Common myeloid progenitor, CD34-positive (primary cell): ENCODE measurements at regions not wholly inside any gene's neighbourhood (a gene's known extent, or its start where the extent isn't known, plus 50 kb on each side); places are given as distances from the start of the nearest gene placed in this dataset.

Experiments
- CTCF ChIA-PET: fragments of 350-600 bp; sonication (Branson Sonifier 250); formaldehyde crosslinking; loops from one replicate; lab custom pipeline; 2021; ENCODE audit warnings: antibody characterized with exemption; lab: Charles Lee
- POLR2A ChIA-PET: fragments of 350-600 bp; sonication (Branson Sonifier 250); formaldehyde crosslinking; loops from one replicate; lab custom pipeline; 2021; ENCODE audit warnings: antibody characterized with exemption; lab: Charles Lee
- DNase-seq, 3 donors: peaks; one replicate each; pipeline versions ENCODE4 v3.0.0 to v3.0.0-alpha.2; 2013
- H3K27ac ChIP-seq, 2 experiments: 1 replicate in 1 of 2; 2 replicates in 1 of 2; pipeline ENCODE4 v1.7.0; 2013; ENCODE audit warnings: inconsistent platforms in 2 of 2, low read length in 2 of 2, mild to moderate bottlenecking in 2 of 2, low read depth in 1 of 2, moderate library complexity in 1 of 2; ENCODE audit not compliant: severe bottlenecking in 2 of 2, insufficient read depth in 1 of 2, poor library complexity in 1 of 2
- H3K27me3 ChIP-seq, 5 experiments: replicated peaks in 2 of 5; 1 replicate in 3 of 5; 2 replicates in 2 of 5; pipeline versions ENCODE4 v1.6.1 to v1.7.0; 2013; ENCODE audit warnings: low read length in 4 of 5, mild to moderate bottlenecking in 2 of 5, moderate library complexity in 2 of 5, inconsistent platforms in 1 of 5; ENCODE audit not compliant: insufficient read depth in 5 of 5, control insufficient read depth in 4 of 5
- H3K36me3 ChIP-seq, 4 experiments: 1 replicate in 2 of 4; 2 replicates in 2 of 4; pipeline versions ENCODE4 v1.6.1 to v1.7.0; 2013; ENCODE audit warnings: low read length in 3 of 4, control low read depth in 1 of 4, mild to moderate bottlenecking in 1 of 4; ENCODE audit not compliant: control insufficient read depth in 4 of 4, insufficient read depth in 4 of 4
- H3K4me1 ChIP-seq, 4 experiments: 1 replicate in 3 of 4; 2 replicates in 1 of 4; pipeline versions ENCODE4 v1.6.1 to v1.7.1; 2013; ENCODE audit warnings: low read length in 3 of 4, mild to moderate bottlenecking in 3 of 4, control low read depth in 1 of 4, inconsistent platforms in 1 of 4, moderate library complexity in 1 of 4; ENCODE audit not compliant: control insufficient read depth in 4 of 4, insufficient read depth in 4 of 4; ENCODE audit errors: control extremely low read depth in 1 of 4
- H3K4me3 ChIP-seq, 7 experiments: 1 replicate in 4 of 7; 2 replicates in 3 of 7; pipeline versions ENCODE4 v1.5.1 to v1.7.0; 2013; ENCODE audit warnings: mild to moderate bottlenecking in 7 of 7, low read length in 6 of 7, moderate library complexity in 6 of 7, inconsistent platforms in 2 of 7, low read depth in 2 of 7, control low read depth in 1 of 7; ENCODE audit not compliant: insufficient read depth in 4 of 7, control insufficient read depth in 1 of 7; ENCODE audit errors: extremely low read depth in 1 of 7
- H3K9me3 ChIP-seq, 5 experiments: 1 replicate in 4 of 5; 2 replicates in 1 of 5; pipeline versions ENCODE4 v1.6.1 to v1.7.1; 2013; ENCODE audit warnings: low read length in 4 of 5, mild to moderate bottlenecking in 2 of 5, inconsistent platforms in 1 of 5, low read depth in 1 of 5, moderate library complexity in 1 of 5; ENCODE audit not compliant: control insufficient read depth in 4 of 5, insufficient read depth in 2 of 5; ENCODE audit errors: control extremely low read depth in 1 of 5
- WGBS: methylation state at CpG from one replicate; pipeline ENCODE4 v1.1.5; 2013; ENCODE audit not compliant: insufficient coverage; 5-methylcytosine and 5-hydroxymethylcytosine counted together

- Histone ChIP-seq H3K4me3 (no peak overlapping the region), H3K27ac (no peak overlapping the region), H3K4me1 (peaks cover 0 to 2% (median 0%) of the 10 kb centered on the region in 4 experiments), H3K27me3 (no peaks in the 10 kb centered on the region), H3K9me3 (no peaks in the 10 kb centered on the region), H3K36me3 (no peaks in the 10 kb centered on the region)
- POLR2A ChIA-PET = no interaction called here
- DNase-seq = no peak
- 100% methylated on average over 1 of the region's 5 CpGs for WGBS
- CTCF ChIA-PET = interaction anchor here (0.9 to 1.0 kb wide), 2 partner anchors 17 to 240 kb away, joined by 3 to 5 read pairs; no protein-coding TSS in a partner anchor
These were observed 57.6 kb upstream of the GRAMD2B start for GRCh38 chr5:126365446-126366198.

DNA sequence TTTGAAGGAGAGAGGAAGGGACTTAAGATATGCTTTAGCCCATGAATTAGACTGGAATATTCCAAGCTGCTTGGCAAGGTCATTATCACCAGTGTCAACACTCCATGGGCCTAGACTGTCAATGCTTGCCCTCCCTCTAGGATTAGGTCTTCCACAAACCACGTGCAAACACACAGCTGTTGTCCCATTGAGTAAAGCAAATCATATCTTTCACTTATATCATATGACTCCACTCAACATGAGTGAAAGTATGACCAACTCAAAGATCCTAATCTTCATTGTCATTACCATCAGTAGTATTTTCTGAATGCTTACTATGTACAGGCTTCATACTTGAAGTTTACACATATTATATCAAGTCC lies 57.0 kb upstream of the GRAMD2B start:
- Histone ChIP-seq H3K4me3 (no peak overlapping the region), H3K27me3 (no peaks in the 10 kb centered on the region), H3K9me3 (no peaks in the 10 kb centered on the region), H3K4me1 (no peaks in the 10 kb centered on the region), H3K36me3 (no peaks in the 10 kb centered on the region), H3K27ac (no peak overlapping the region)
- ChIA-PET CTCF (interaction anchor here (0.9 to 1.0 kb wide), 2 partner anchors 17 to 240 kb away, joined by 3 to 5 read pairs; no protein-coding TSS in a partner anchor), POLR2A (no interaction called here)
- 100% methylated on average over 1 of the region's 1 CpG for WGBS
- DNase-seq = no peak

- no peaks in the 10 kb centered on the region for H3K4me1 ChIP-seq
- no peak overlapping the region for H3K4me3 ChIP-seq
- no peaks in the 10 kb centered on the region for H3K9me3 ChIP-seq
- H3K36me3 ChIP-seq = no peaks in the 10 kb centered on the region
- ChIA-PET CTCF (no interaction called here), POLR2A (no interaction called here)
- WGBS = 100% methylated on average over 1 of the region's 2 CpGs
- H3K27me3 ChIP-seq = no peaks in the 10 kb centered on the region
- no peak overlapping the region for H3K27ac ChIP-seq
- no peak for DNase-seq
These were observed 54.9 kb upstream of the GRAMD2B start for GRCh38 chr5:126368239-126368812.

DNA sequence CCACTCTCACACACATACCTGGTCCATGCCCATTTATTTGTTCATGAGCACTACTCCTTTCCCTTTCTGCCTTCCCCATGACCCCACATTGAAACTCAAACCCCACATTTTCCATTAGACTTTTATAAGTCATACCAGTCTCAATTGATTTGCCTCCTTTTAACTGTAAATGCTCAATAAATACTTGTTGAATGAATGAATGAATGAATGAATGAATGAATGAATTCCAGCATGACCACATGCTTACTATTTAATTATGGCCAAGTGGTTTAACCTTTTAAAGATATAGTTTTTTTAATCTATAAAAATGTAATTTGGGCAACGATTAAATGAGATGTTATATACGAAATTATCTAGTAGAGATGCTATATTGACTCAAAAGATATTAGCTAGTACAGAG lies 54.1 kb upstream of the GRAMD2B start:
- H3K27ac ChIP-seq = no peak overlapping the region
- POLR2A ChIA-PET = no interaction called here
- H3K27me3 ChIP-seq = no peaks in the 10 kb centered on the region

GRCh38 chr5:126369995-126370731 lies 53.0 kb upstream of the GRAMD2B start:
- 100% methylated on average over 2 of the region's 6 CpGs for WGBS
- no peak overlapping the region for H3K4me3 ChIP-seq
- no peaks in the 10 kb centered on the region for H3K9me3 ChIP-seq
- ChIA-PET CTCF (interaction anchor here (1.3 kb wide), 1 partner anchor 25 kb away, joined by 5 read pairs; no protein-coding TSS in a partner anchor), POLR2A (no interaction called here)
- peaks cover 0 to 9% (median 3%) of the 10 kb centered on the region in 4 experiments for H3K4me1 ChIP-seq
- H3K36me3 ChIP-seq = no peaks in the 10 kb centered on the region
- DNase-seq = no peak
- no peak overlapping the region for H3K27ac ChIP-seq
- H3K27me3 ChIP-seq = no peaks in the 10 kb centered on the region

More for the DNA sequence above, 54.1 kb upstream of the GRAMD2B start:
- Histone ChIP-seq H3K4me3 (no peak overlapping the region), H3K36me3 (no peaks in the 10 kb centered on the region), H3K9me3 (no peaks in the 10 kb centered on the region), H3K4me1 (peaks cover 0 to 7% (median 3%) of the 10 kb centered on the region in 4 experiments)
- CTCF ChIA-PET = interaction anchor here (1.3 kb wide), 1 partner anchor 24 kb away, joined by 5 read pairs; no protein-coding TSS in a partner anchor
- DNase-seq = no peak
- no CpG with 5 or more reads among the region's 2 CpGs for WGBS

- Histone ChIP-seq H3K4me3 (no peak overlapping the region), H3K36me3 (no peaks in the 10 kb centered on the region), H3K27ac (no peak overlapping the region), H3K9me3 (no peaks in the 10 kb centered on the region), H3K4me1 (peaks cover 0 to 9% (median 3%) of the 10 kb centered on the region in 4 experiments), H3K27me3 (no peaks in the 10 kb centered on the region)
- ChIA-PET CTCF (no interaction called here), POLR2A (no interaction called here)
- DNase-seq = no peak
- 95% methylated on average over 12 of the region's 12 CpGs for WGBS
These were observed 52.2 kb upstream of the GRAMD2B start for GRCh38 chr5:126370796-126371718.
